ENCODE measurements at regions not wholly inside any gene's neighbourhood (a gene's known extent, or its start where the extent isn't known, plus 50 kb on each side); places are given as distances from the start of the nearest gene placed in this dataset.

GRCh38 chr22:34160141-34160783 lies 240.0 kb upstream of the LARGE1 start:
- no peak for DNase-seq

- DNase-seq: no peak
These were observed 241.3 kb upstream of the LARGE1 start for GRCh38 chr22:34161431-34162123.

GRCh38 chr22:34198976-34199375 lies 278.7 kb upstream of the LARGE1 start:
- no peak for DNase-seq

GRCh38 chr22:34210301-34210700 lies 290.0 kb upstream of the LARGE1 start:
- no peak for DNase-seq

- DNase-seq: no peak
These were observed 294.1 kb upstream of the LARGE1 start for GRCh38 chr22:34214372-34214771.

- DNase-seq: no peak
These were observed 305.0 kb upstream of the LARGE1 start for GRCh38 chr22:34225278-34225677.

- DNase-seq: no peak
These were observed 316.3 kb upstream of the LARGE1 start for GRCh38 chr22:34236527-34236926.

- DNase-seq: no peak
These were observed 319.1 kb upstream of the LARGE1 start for GRCh38 chr22:34239421-34239820.

GRCh38 chr22:34243023-34243422 lies 322.7 kb upstream of the LARGE1 start:
- no peak for DNase-seq

GRCh38 chr22:34255042-34255441 lies 334.8 kb upstream of the LARGE1 start:
- DNase-seq: no peak

GRCh38 chr22:34278121-34278520 lies 357.8 kb upstream of the LARGE1 start:
- no peak for DNase-seq

GRCh38 chr22:34281738-34282137 lies 361.5 kb upstream of the LARGE1 start:
- no peak for DNase-seq

GRCh38 chr22:34283844-34284243 lies 363.6 kb upstream of the LARGE1 start:
- DNase-seq: no peak

- no peak for DNase-seq
These were observed 373.0 kb upstream of the LARGE1 start for GRCh38 chr22:34293324-34293723.

- DNase-seq: no peak
These were observed 374.2 kb upstream of the LARGE1 start for GRCh38 chr22:34294476-34294875.

- no peak for DNase-seq
These were observed 374.7 kb upstream of the LARGE1 start for GRCh38 chr22:34294986-34295385.

- no peak for DNase-seq
These were observed 376.2 kb upstream of the LARGE1 start for GRCh38 chr22:34296461-34296860.

- no peak for DNase-seq
These were observed 377.4 kb upstream of the LARGE1 start for GRCh38 chr22:34297536-34298120.

- DNase-seq: no peak
These were observed 379.2 kb upstream of the LARGE1 start for GRCh38 chr22:34299496-34299895.

- DNase-seq: no peak
These were observed 381.3 kb upstream of the LARGE1 start for GRCh38 chr22:34301569-34301968.

- DNase-seq: no peak
These were observed 383.4 kb upstream of the LARGE1 start for GRCh38 chr22:34303656-34304055.

GRCh38 chr22:34306361-34306760 lies 386.1 kb upstream of the LARGE1 start:
- no peak for DNase-seq

- DNase-seq: no peak
These were observed 387.8 kb upstream of the LARGE1 start for GRCh38 chr22:34308101-34308500.

- DNase-seq: no peak
These were observed 399.1 kb upstream of the LARGE1 start for GRCh38 chr22:34319346-34319745.

GRCh38 chr22:34324763-34325162 lies 404.5 kb upstream of the LARGE1 start:
- DNase-seq: no peak

Data from NCI-H2171 treated with DMSO at 0.1 percent for 48 hours (cell line).